SJCRH30 (cell line): ENCODE measurements at regions not wholly inside any gene's neighbourhood (a gene's known extent, or its start where the extent isn't known, plus 50 kb on each side); places are given as distances from the start of the nearest gene placed in this dataset.
"Not testable (repeated sequence)": the region's sequence is repeated elsewhere in the genome, so short reads cannot be mapped to it uniquely, and the experiment has no call there.

Source experiments
- DNase-seq, 2 experiments: peaks; one replicate each; pipeline ENCODE4 v3.0.0-alpha.2; 2015 to 2020
- H3K27ac ChIP-seq: fragments of 250-450 bp; sonication (Bioruptor Pico); 2 replicates; pipeline ENCODE4 v1.5.1; 2020; ENCODE audit warnings: mild to moderate bottlenecking, moderate library complexity
- H3K27me3 ChIP-seq: fragments of 250-450 bp; sonication (Bioruptor Pico); 2 replicates; pipeline ENCODE4 v1.5.1; 2020; ENCODE audit warnings: mild to moderate bottlenecking, moderate library complexity
- H3K36me3 ChIP-seq: fragments of 250-450 bp; sonication (Bioruptor Pico); 2 replicates; pipeline ENCODE4 v1.5.1; 2020; ENCODE audit warnings: mild to moderate bottlenecking, moderate library complexity
- H3K4me1 ChIP-seq: fragments of 250-450 bp; sonication (Bioruptor Pico); 2 replicates; pipeline ENCODE4 v1.5.1; 2020; ENCODE audit warnings: mild to moderate bottlenecking, moderate library complexity
- H3K4me3 ChIP-seq: fragments of 250-450 bp; sonication (Bioruptor Pico); 2 replicates; pipeline ENCODE4 v1.5.1; 2020; ENCODE audit warnings: mild to moderate bottlenecking, moderate library complexity
- H3K9me3 ChIP-seq: fragments of 250-450 bp; sonication (Bioruptor Pico); replicated peaks from 2 replicates; pipeline ENCODE4 v1.5.1; 2020; ENCODE audit warnings: mild to moderate bottlenecking, moderate library complexity

- Histone ChIP-seq H3K4me1 (no peaks in the 10 kb centered on the region), H3K27ac (no peak overlapping the region), H3K9me3 (no peaks in the 10 kb centered on the region), H3K27me3 (no peaks in the 10 kb centered on the region), H3K36me3 (no peaks in the 10 kb centered on the region), H3K4me3 (no peak overlapping the region)
- DNase-seq: no peak
These were observed 297.0 kb downstream of the SH3GL2 start for GRCh38 chr9:17875886-17876285.

GRCh38 chr9:17876687-17877086 lies 297.8 kb downstream of the SH3GL2 start:
- no peak for DNase-seq
- H3K27ac ChIP-seq: no peak overlapping the region
- no peak overlapping the region for H3K4me3 ChIP-seq
- no peaks in the 10 kb centered on the region for H3K36me3 ChIP-seq
- H3K27me3 ChIP-seq: no peaks in the 10 kb centered on the region
- no peaks in the 10 kb centered on the region for H3K4me1 ChIP-seq
- H3K9me3 ChIP-seq: no peaks in the 10 kb centered on the region

GRCh38 chr9:17878810-17879370 lies 300.0 kb downstream of the SH3GL2 start:
- Histone ChIP-seq H3K27me3 (no peaks in the 10 kb centered on the region), H3K36me3 (no peaks in the 10 kb centered on the region), H3K4me3 (no peak overlapping the region), H3K9me3 (no peaks in the 10 kb centered on the region), H3K4me1 (no peaks in the 10 kb centered on the region), H3K27ac (no peak overlapping the region)
- no peak for DNase-seq

GRCh38 chr9:17881371-17881770 lies 302.5 kb downstream of the SH3GL2 start:
- no peaks in the 10 kb centered on the region for H3K36me3 ChIP-seq
- no peaks in the 10 kb centered on the region for H3K9me3 ChIP-seq
- H3K27me3 ChIP-seq: no peaks in the 10 kb centered on the region
- no peak overlapping the region for H3K27ac ChIP-seq
- H3K4me1 ChIP-seq: no peaks in the 10 kb centered on the region
- DNase-seq: no peak
- no peak overlapping the region for H3K4me3 ChIP-seq

GRCh38 chr9:17882688-17883594 lies 304.1 kb downstream of the SH3GL2 start:
- no peaks in the 10 kb centered on the region for H3K9me3 ChIP-seq
- H3K36me3 ChIP-seq: no peaks in the 10 kb centered on the region
- DNase-seq: no peak
- H3K27me3 ChIP-seq: no peaks in the 10 kb centered on the region
- no peak overlapping the region for H3K27ac ChIP-seq
- H3K4me1 ChIP-seq: no peaks in the 10 kb centered on the region
- H3K4me3 ChIP-seq: no peak overlapping the region

- Histone ChIP-seq H3K27me3 (no peaks in the 10 kb centered on the region), H3K4me1 (no peaks in the 10 kb centered on the region), H3K9me3 (no peaks in the 10 kb centered on the region), H3K4me3 (no peak overlapping the region), H3K27ac (no peak overlapping the region), H3K36me3 (no peaks in the 10 kb centered on the region)
- DNase-seq: no peak
These were observed 309.2 kb downstream of the SH3GL2 start for GRCh38 chr9:17888066-17888465.

- H3K27ac ChIP-seq, H3K4me3 ChIP-seq, H3K4me1 ChIP-seq, DNase-seq, H3K9me3 ChIP-seq, H3K27me3 ChIP-seq, H3K36me3 ChIP-seq: not testable (repeated sequence)
These were observed 310.1 kb downstream of the SH3GL2 start for GRCh38 chr9:17888964-17889363.

- Histone ChIP-seq H3K4me1 (no peaks in the 10 kb centered on the region), H3K27ac (no peak overlapping the region), H3K27me3 (no peaks in the 10 kb centered on the region), H3K36me3 (no peaks in the 10 kb centered on the region), H3K4me3 (no peak overlapping the region), H3K9me3 (no peaks in the 10 kb centered on the region)
- DNase-seq: no peak
These were observed 315.8 kb downstream of the SH3GL2 start for GRCh38 chr9:17894501-17895160.

GRCh38 chr9:17900606-17901005 lies 321.7 kb downstream of the SH3GL2 start:
- H3K27me3 ChIP-seq: no peaks in the 10 kb centered on the region

GRCh38 chr9:17905366-17905765 lies 326.5 kb downstream of the SH3GL2 start:
- no peaks in the 10 kb centered on the region for H3K9me3 ChIP-seq
- H3K4me1 ChIP-seq: no peaks in the 10 kb centered on the region
- H3K36me3 ChIP-seq: no peaks in the 10 kb centered on the region
- no peak overlapping the region for H3K4me3 ChIP-seq
- no peaks in the 10 kb centered on the region for H3K27me3 ChIP-seq
- no peak for DNase-seq
- no peak overlapping the region for H3K27ac ChIP-seq

More at GRCh38 chr9:17900606-17901005, 321.7 kb downstream of the SH3GL2 start:
- Histone ChIP-seq H3K27ac (no peak overlapping the region), H3K9me3 (no peaks in the 10 kb centered on the region), H3K4me1 (no peaks in the 10 kb centered on the region), H3K36me3 (no peaks in the 10 kb centered on the region), H3K4me3 (no peak overlapping the region)
- peak in 1 of 2 experiments; percentile 1 for DNase-seq

- H3K9me3 ChIP-seq: no peaks in the 10 kb centered on the region
- no peak overlapping the region for H3K4me3 ChIP-seq
- no peaks in the 10 kb centered on the region for H3K36me3 ChIP-seq
- no peaks in the 10 kb centered on the region for H3K27me3 ChIP-seq
- H3K4me1 ChIP-seq: no peaks in the 10 kb centered on the region
- DNase-seq: no peak
- H3K27ac ChIP-seq: no peak overlapping the region
These were observed 326.9 kb downstream of the SH3GL2 start for GRCh38 chr9:17905781-17906175.

- H3K4me3 ChIP-seq: no peak overlapping the region
- no peak overlapping the region for H3K27ac ChIP-seq
- no peaks in the 10 kb centered on the region for H3K4me1 ChIP-seq
- DNase-seq: no peak
- no peaks in the 10 kb centered on the region for H3K9me3 ChIP-seq
- no peaks in the 10 kb centered on the region for H3K36me3 ChIP-seq
- no peaks in the 10 kb centered on the region for H3K27me3 ChIP-seq
These were observed 327.4 kb downstream of the SH3GL2 start for GRCh38 chr9:17906176-17906840.

- Histone ChIP-seq H3K4me3 (no peak overlapping the region), H3K36me3 (no peaks in the 10 kb centered on the region), H3K9me3 (no peaks in the 10 kb centered on the region), H3K27me3 (no peaks in the 10 kb centered on the region), H3K27ac (no peak overlapping the region), H3K4me1 (no peaks in the 10 kb centered on the region)
- no peak for DNase-seq
These were observed 328.2 kb downstream of the SH3GL2 start for GRCh38 chr9:17906841-17907778.
